ENCODE measurements at regions not wholly inside any gene's neighbourhood (a gene's known extent, or its start where the extent isn't known, plus 50 kb on each side); places are given as distances from the start of the nearest gene placed in this dataset.
A peak's percentile ranks its signal among the peaks of the same experiment; 100 is the strongest.

DNA sequence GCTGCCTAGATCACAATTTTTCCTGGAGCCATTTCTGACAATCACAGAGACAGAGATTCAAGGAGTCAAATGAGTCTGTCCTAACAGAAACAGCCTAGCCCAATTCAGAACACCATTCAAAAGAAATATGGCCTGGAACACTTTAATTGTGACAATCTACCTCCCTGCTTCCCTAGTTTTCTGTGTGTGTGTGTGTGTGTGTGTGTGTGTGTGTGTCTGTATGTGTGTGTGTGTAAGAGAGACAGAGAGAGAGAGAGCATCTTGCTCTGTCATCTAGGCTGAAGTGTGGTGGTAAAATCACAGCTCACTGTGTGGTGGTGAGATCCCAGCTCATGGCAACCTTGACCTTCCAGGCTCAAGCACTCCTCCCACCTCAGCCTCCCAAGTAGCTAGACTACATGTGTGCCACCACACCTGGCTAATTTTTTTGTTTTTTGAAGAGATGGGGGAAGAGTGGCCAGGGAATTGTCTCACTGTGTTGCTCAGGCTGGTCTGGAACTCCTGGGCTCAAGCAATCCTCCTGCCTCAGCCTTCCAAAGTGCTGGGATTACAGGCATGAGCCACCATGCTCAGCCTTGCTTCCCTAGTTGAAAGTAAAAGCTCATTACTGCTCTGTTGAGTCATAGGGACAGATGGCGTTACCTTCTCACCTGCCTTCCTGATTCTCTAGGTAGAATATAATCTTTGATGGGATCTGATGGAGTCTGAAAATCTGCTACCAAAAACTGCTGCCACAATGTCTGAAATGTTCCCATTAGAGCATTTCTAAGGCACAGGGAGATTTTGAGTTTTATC is 89.6 kb upstream of the BEND6 start:
- no peak overlapping the region for H3K4me3 ChIP-seq (ENCODE audit: low read length)
- peak; percentile 53 for DNase-seq (ENCODE audit: low read depth)
- TF ChIP-seq, protein P1, sequence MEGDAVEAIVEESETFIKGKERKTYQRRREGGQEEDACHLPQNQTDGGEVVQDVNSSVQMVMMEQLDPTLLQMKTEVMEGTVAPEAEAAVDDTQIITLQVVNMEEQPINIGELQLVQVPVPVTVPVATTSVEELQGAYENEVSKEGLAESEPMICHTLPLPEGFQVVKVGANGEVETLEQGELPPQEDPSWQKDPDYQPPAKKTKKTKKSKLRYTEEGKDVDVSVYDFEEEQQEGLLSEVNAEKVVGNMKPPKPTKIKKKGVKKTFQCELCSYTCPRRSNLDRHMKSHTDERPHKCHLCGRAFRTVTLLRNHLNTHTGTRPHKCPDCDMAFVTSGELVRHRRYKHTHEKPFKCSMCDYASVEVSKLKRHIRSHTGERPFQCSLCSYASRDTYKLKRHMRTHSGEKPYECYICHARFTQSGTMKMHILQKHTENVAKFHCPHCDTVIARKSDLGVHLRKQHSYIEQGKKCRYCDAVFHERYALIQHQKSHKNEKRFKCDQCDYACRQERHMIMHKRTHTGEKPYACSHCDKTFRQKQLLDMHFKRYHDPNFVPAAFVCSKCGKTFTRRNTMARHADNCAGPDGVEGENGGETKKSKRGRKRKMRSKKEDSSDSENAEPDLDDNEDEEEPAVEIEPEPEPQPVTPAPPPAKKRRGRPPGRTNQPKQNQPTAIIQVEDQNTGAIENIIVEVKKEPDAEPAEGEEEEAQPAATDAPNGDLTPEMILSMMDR (IDR thresholded peaks at IDR 0.05; ENCODE audit: insufficient read depth, low read depth, low read length, missing control alignments), result no peak

DNA sequence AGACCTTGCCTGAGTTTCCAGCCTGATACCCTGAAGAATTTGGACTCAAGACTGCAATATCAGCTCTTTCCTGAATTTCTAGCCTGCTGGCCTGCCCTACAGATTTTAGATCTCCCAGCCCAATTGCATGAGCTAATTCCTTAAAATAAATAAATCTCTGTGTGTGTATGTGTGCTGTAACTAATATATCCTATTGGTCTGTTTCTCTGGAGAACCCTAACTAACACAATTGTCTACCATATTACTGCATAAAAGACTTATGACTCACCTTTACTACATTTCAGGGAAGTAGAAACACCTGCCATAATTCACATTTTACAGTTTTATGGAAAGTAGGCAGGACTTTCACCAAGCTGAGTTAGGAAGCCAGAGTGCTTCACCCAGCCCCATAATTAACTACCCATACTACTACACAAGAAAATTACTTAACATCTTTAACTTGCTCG is 90.7 kb upstream of the BEND6 start:
- TF ChIP-seq, protein P1 (IDR thresholded peaks at IDR 0.05; ENCODE audit: insufficient read depth, low read depth, low read length, missing control alignments), result no peak
- no peak for DNase-seq (ENCODE audit: low read depth)
- H3K4me3 ChIP-seq (ENCODE audit: low read length), result no peak overlapping the region

DNA sequence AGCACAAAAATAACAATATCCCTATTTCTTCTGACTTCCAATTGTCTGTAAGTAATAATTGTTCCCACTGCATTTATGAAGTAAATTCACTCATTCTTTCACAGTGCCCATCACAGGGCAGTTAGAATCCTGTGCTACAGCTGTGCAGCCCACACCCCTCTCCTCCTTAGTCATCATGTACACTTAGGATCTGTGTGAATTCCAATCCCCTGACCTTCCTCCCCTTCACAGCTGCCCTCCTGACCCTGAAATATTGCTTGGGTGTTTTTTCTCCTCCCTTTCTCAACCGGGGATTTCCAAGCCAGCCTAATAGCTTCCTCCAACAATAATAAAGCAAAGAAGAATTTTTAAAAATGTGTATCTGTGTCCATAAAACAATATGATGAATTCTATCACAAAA is 91.5 kb upstream of the BEND6 start:
- TF ChIP-seq, protein P1 (IDR thresholded peaks at IDR 0.05; ENCODE audit: insufficient read depth, low read depth, low read length, missing control alignments), result no peak
- H3K4me3 ChIP-seq (ENCODE audit: low read length), result no peak overlapping the region
- peak; percentile 81 for DNase-seq (ENCODE audit: low read depth)

DNA sequence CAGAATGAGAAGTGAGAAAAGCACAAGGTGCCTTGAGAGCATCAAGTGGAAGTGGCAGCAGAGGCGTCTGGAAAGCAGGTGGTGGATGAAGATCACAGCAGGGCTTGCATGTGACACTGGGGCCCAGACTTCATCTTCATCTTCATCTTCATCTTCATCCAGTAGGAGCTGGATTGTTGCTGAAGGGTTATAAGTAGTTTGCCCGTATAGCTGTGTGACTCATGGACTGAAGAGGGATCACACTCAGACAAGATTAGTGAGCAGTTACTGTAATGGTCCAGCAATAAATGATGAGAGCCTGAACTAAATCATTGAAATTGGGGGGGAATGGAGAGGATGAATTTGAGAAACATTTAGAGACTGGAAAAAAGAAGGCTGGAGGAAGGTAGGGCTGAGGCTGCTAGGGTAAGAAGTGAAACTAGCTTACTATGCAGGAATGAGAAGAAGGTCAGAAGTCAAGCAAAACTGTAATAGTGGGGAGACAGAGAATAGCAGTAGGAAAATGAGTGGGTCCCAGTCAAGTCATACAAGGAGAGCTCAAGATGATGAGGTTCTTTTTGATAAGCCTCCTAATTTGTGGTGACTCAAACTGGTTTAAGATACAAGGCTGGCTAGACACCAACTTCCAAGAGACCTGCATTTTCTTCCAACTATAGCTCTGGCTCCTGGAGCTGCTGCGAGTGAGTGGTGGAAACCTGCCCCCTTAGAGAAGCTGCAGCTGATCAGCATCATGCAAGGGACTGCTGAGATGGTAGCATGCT is 92.3 kb upstream of the BEND6 start:
- no peak overlapping the region for H3K4me3 ChIP-seq (ENCODE audit: low read length)
- peak; percentile 39 for DNase-seq (ENCODE audit: low read depth)
- TF ChIP-seq, protein P1 (IDR thresholded peaks at IDR 0.05; ENCODE audit: insufficient read depth, low read depth, low read length, missing control alignments), result no peak

DNA sequence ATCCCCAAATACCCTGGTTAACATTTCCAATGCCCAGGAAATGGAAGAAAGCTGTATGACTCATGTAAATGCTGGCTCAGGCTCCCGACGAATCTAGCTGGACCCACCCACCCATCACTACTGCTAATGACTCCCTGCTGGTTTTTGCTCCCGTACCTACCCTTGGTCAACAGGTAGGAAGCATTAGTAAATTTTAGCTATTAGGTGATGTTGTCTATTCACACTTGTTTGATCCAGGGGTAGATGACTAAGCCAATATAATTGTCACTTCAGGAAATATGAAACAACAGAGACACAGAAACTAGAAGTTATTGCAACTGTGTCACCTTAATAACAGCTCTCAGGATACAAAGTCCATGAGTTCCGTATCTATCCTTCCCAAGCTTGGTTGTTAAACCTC is 94.4 kb upstream of the BEND6 start:
- TF ChIP-seq, protein P1 (IDR thresholded peaks at IDR 0.05; ENCODE audit: insufficient read depth, low read depth, low read length, missing control alignments), result no peak
- DNase-seq (ENCODE audit: low read depth), result peak; percentile 57
- H3K4me3 ChIP-seq (ENCODE audit: low read length), result no peak overlapping the region

DNA sequence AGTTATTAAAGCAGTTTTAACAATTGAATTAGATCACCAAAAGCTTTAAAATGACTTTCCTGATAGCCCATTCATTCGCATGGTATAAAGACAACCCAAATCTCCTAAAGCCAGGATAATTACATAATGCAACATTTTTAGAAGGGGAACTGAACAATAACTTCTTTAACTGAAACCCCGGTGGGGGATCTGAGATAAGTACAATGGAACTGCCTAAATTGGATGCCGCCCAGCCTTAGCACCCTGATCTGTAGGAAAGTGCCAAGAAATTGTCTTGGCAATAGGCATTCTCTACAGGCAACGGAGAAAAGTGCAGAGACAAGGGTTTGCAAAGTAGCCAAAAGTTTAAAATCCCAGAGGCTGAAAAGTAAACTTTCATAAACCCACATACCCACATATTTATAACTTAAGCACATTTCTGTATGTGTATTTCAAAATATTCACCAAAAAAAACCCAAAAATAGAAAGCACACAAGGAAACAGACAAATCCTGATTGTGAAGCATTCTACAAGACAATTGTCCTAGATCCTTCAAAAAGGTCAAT is 98.8 kb upstream of the BEND6 start:
- TF ChIP-seq, protein P1 (IDR thresholded peaks at IDR 0.05; ENCODE audit: insufficient read depth, low read depth, low read length, missing control alignments), result no peak
- H3K4me3 ChIP-seq (ENCODE audit: low read length), result no peak overlapping the region
- no peak for DNase-seq (ENCODE audit: low read depth)
